ENCODE measurements at regions not wholly inside any gene's neighbourhood (a gene's known extent, or its start where the extent isn't known, plus 50 kb on each side); places are given as distances from the start of the nearest gene placed in this dataset.

GRCh38 chr17:59462385-59462784 is 103.0 kb upstream of the DHX40 start:
- no peak for TF ChIP-seq CTCF (conservative IDR thresholded peaks at IDR 0.05; ENCODE audit: low read depth, low read length)
- no peaks in the 10 kb centered on the region for H3K36me3 ChIP-seq (ENCODE audit: insufficient read depth)
- H2AFZ ChIP-seq (ENCODE audit: low read depth): no peak overlapping the region
- no peak overlapping the region for H3K4me2 ChIP-seq
- no peak overlapping the region for H3K4me3 ChIP-seq (IDR thresholded peaks at IDR 0.05; ENCODE audit: insufficient read depth, low read depth, low read length)
- H3K4me1 ChIP-seq (ENCODE audit: low read depth, poor library complexity, severe bottlenecking): no peaks in the 10 kb centered on the region
- no peaks in the 10 kb centered on the region for H4K20me1 ChIP-seq (ENCODE audit: insufficient read depth)
- H3K9ac ChIP-seq: no peak overlapping the region
- no peaks in the 10 kb centered on the region for H3K79me2 ChIP-seq (ENCODE audit: insufficient read depth, low read depth)
- H3K27me3 ChIP-seq (ENCODE audit: insufficient read depth, low read depth): no peaks in the 10 kb centered on the region
- H3K27ac ChIP-seq: no peak overlapping the region

- no peak overlapping the region for H3K27ac ChIP-seq
- H2AFZ ChIP-seq (ENCODE audit: low read depth): no peak overlapping the region
- no peak overlapping the region for H3K4me2 ChIP-seq
- no peaks in the 10 kb centered on the region for H4K20me1 ChIP-seq (ENCODE audit: insufficient read depth)
- H3K4me1 ChIP-seq (ENCODE audit: low read depth, poor library complexity, severe bottlenecking): no peaks in the 10 kb centered on the region
- no peaks in the 10 kb centered on the region for H3K36me3 ChIP-seq (ENCODE audit: insufficient read depth)
- TF ChIP-seq CTCF (conservative IDR thresholded peaks at IDR 0.05; ENCODE audit: low read depth, low read length): no peak
- no peak overlapping the region for H3K4me3 ChIP-seq (IDR thresholded peaks at IDR 0.05; ENCODE audit: insufficient read depth, low read depth, low read length)
- H3K79me2 ChIP-seq (ENCODE audit: insufficient read depth, low read depth): no peaks in the 10 kb centered on the region
- H3K27me3 ChIP-seq (ENCODE audit: insufficient read depth, low read depth): no peaks in the 10 kb centered on the region
- no peak overlapping the region for H3K9ac ChIP-seq
These were observed 101.2 kb upstream of the DHX40 start for GRCh38 chr17:59464246-59464645.

GRCh38 chr17:59465949-59466307 is 99.5 kb upstream of the DHX40 start:
- Histone ChIP-seq H3K27ac (no peak overlapping the region), H3K36me3 (ENCODE audit: insufficient read depth) (no peaks in the 10 kb centered on the region), H3K27me3 (ENCODE audit: insufficient read depth, low read depth) (no peaks in the 10 kb centered on the region), H4K20me1 (ENCODE audit: insufficient read depth) (no peaks in the 10 kb centered on the region), H2AFZ (ENCODE audit: low read depth) (no peak overlapping the region), H3K4me3 (IDR thresholded peaks at IDR 0.05; ENCODE audit: insufficient read depth, low read depth, low read length) (no peak overlapping the region), H3K9ac (no peak overlapping the region), H3K79me2 (ENCODE audit: insufficient read depth, low read depth) (no peaks in the 10 kb centered on the region), H3K4me2 (no peak overlapping the region), H3K4me1 (ENCODE audit: low read depth, poor library complexity, severe bottlenecking) (no peaks in the 10 kb centered on the region)
- TF ChIP-seq CTCF (conservative IDR thresholded peaks at IDR 0.05; ENCODE audit: low read depth, low read length): no peak

- no peak for TF ChIP-seq CTCF (conservative IDR thresholded peaks at IDR 0.05; ENCODE audit: low read depth, low read length)
- H3K79me2 ChIP-seq (ENCODE audit: insufficient read depth, low read depth): no peaks in the 10 kb centered on the region
- H3K27ac ChIP-seq: no peak overlapping the region
- H3K4me2 ChIP-seq: no peak overlapping the region
- H3K4me3 ChIP-seq (IDR thresholded peaks at IDR 0.05; ENCODE audit: insufficient read depth, low read depth, low read length): no peak overlapping the region
- no peaks in the 10 kb centered on the region for H3K36me3 ChIP-seq (ENCODE audit: insufficient read depth)
- no peaks in the 10 kb centered on the region for H3K27me3 ChIP-seq (ENCODE audit: insufficient read depth, low read depth)
- H3K9ac ChIP-seq: no peak overlapping the region
- H3K4me1 ChIP-seq (ENCODE audit: low read depth, poor library complexity, severe bottlenecking): no peaks in the 10 kb centered on the region
- no peak overlapping the region for H2AFZ ChIP-seq (ENCODE audit: low read depth)
- H4K20me1 ChIP-seq (ENCODE audit: insufficient read depth): no peaks in the 10 kb centered on the region
These were observed 98.2 kb upstream of the DHX40 start for GRCh38 chr17:59466946-59467801.

Data from KMS-11 (cell line).